Uterus (tissue), 3 donors: ENCODE measurements at regions not wholly inside any gene's neighbourhood (a gene's known extent, or its start where the extent isn't known, plus 50 kb on each side); places are given as distances from the start of the nearest gene placed in this dataset.

Source experiments
- DNase-seq, 2 donors: peaks; one replicate each; pipeline ENCODE4 v3.0.0-alpha.2; 2019 to 2020
- H3K27ac ChIP-seq, 2 donors: fragments of 200-600 bp; sonication (generic); 1 replicate in 1 of 2; 2 replicates in 1 of 2; pipeline ENCODE4 v1.5.1; 2016 to 2018
- H3K27me3 ChIP-seq, 2 donors: fragments of 200-600 bp; sonication (generic); one replicate each; pipeline ENCODE4 v1.5.1; 2018 to 2019; ENCODE audit warnings: control low read depth in 1 of 2
- H3K36me3 ChIP-seq, 2 donors: fragments of 200-600 bp; sonication (generic); one replicate each; pipeline ENCODE4 v1.5.1; 2019; ENCODE audit warnings: control low read depth in 1 of 2
- H3K4me1 ChIP-seq, 2 donors: fragments of 200-600 bp; sonication (generic); one replicate each; pipeline ENCODE4 v1.5.1; 2018 to 2019; ENCODE audit warnings: control low read depth in 1 of 2
- H3K4me3 ChIP-seq, 2 donors: fragments of 200-600 bp; sonication (generic); 1 replicate in 1 of 2; 2 replicates in 1 of 2; pipeline ENCODE4 v1.5.1; 2018 to 2019; ENCODE audit warnings: mild to moderate bottlenecking in 1 of 2
- H3K9me3 ChIP-seq, 2 donors: fragments of 200-600 bp; sonication (generic); one replicate each; pipeline ENCODE4 v1.5.1; 2019; ENCODE audit warnings: control low read depth in 1 of 2
- CTCF ChIP-seq, 4 experiments: fragments of 200-600 bp in 2 of 4; fragments of 450-650 bp in 2 of 4; sonication (generic) in 2 of 4; IDR thresholded peaks; one replicate each; pipeline ENCODE4 v1.5.1; 2016 to 2019; ENCODE audit warnings: antibody characterized with exemption in 4 of 4, mild to moderate bottlenecking in 2 of 4, moderate library complexity in 1 of 4
- POLR2A ChIP-seq, 2 donors: fragments of 450-650 bp; IDR thresholded peaks; one replicate each; pipeline ENCODE4 v1.6.1; 2016; ENCODE audit warnings: antibody characterized with exemption in 2 of 2, mild to moderate bottlenecking in 1 of 2, moderate library complexity in 1 of 2
- intact Hi-C: fragments of 100-400 bp; cut with DNase I; formaldehyde crosslinking; loops from one replicate; pipeline ENCODE4 v1.15.1; 2023; ENCODE audit warnings: low total_unique reads
- donor health status: DM: yes; HTN: yes; CAD: no.

- no peaks in the 10 kb centered on the region for H3K9me3 ChIP-seq
- no peaks in the 10 kb centered on the region for H3K27me3 ChIP-seq
- no peaks in the 10 kb centered on the region for H3K36me3 ChIP-seq
- intact Hi-C loops, result no loop called here
- H3K27ac ChIP-seq, result no peak overlapping the region
- DNase-seq, result no peak
- no peaks in the 10 kb centered on the region for H3K4me1 ChIP-seq
- TF ChIP-seq POLR2A (IDR thresholded peaks at IDR 0.05), result no peak
- no peak overlapping the region for H3K4me3 ChIP-seq
Measured at GRCh38 chr4:124863040-124863545, 150.6 kb upstream of the ANKRD50 start.

GRCh38 chr4:124862261-124862660 is 149.7 kb upstream of the ANKRD50 start:
- Histone ChIP-seq H3K27ac (no peak overlapping the region), H3K27me3 (no peaks in the 10 kb centered on the region), H3K36me3 (no peaks in the 10 kb centered on the region), H3K9me3 (no peaks in the 10 kb centered on the region), H3K4me3 (no peak overlapping the region), H3K4me1 (no peaks in the 10 kb centered on the region)
- intact Hi-C loops, result no loop called here
- DNase-seq, result no peak
- TF ChIP-seq CTCF (IDR thresholded peaks at IDR 0.05) (no peak), POLR2A (IDR thresholded peaks at IDR 0.05) (no peak)

GRCh38 chr4:124861761-124862160 is 149.2 kb upstream of the ANKRD50 start:
- no peak for DNase-seq
- TF ChIP-seq POLR2A (IDR thresholded peaks at IDR 0.05) (no peak), CTCF (IDR thresholded peaks at IDR 0.05) (no peak)
- Histone ChIP-seq H3K36me3 (no peaks in the 10 kb centered on the region), H3K27me3 (no peaks in the 10 kb centered on the region), H3K4me1 (no peaks in the 10 kb centered on the region), H3K9me3 (no peaks in the 10 kb centered on the region), H3K4me3 (no peak overlapping the region), H3K27ac (no peak overlapping the region)
- intact Hi-C loops, result no loop called here

- no peaks in the 10 kb centered on the region for H3K4me1 ChIP-seq
- H3K27me3 ChIP-seq, result no peaks in the 10 kb centered on the region
- TF ChIP-seq CTCF (IDR thresholded peaks at IDR 0.05), result no peak
- no peak for TF ChIP-seq POLR2A (IDR thresholded peaks at IDR 0.05)
- no peak overlapping the region for H3K4me3 ChIP-seq
- no peaks in the 10 kb centered on the region for H3K36me3 ChIP-seq
- no peak for DNase-seq
- no peak overlapping the region for H3K27ac ChIP-seq
- intact Hi-C loops, result no loop called here
- no peaks in the 10 kb centered on the region for H3K9me3 ChIP-seq
Measured at GRCh38 chr4:124854968-124855367, 142.4 kb upstream of the ANKRD50 start.

- Histone ChIP-seq H3K4me1 (no peaks in the 10 kb centered on the region), H3K4me3 (no peak overlapping the region), H3K27ac (no peak overlapping the region), H3K9me3 (no peaks in the 10 kb centered on the region), H3K36me3 (no peaks in the 10 kb centered on the region), H3K27me3 (no peaks in the 10 kb centered on the region)
- TF ChIP-seq POLR2A (IDR thresholded peaks at IDR 0.05) (no peak), CTCF (IDR thresholded peaks at IDR 0.05) (no peak)
- DNase-seq, result no peak
- intact Hi-C loops, result no loop called here
Measured at GRCh38 chr4:124851741-124852140, 139.2 kb upstream of the ANKRD50 start.

GRCh38 chr4:124846306-124846705 is 133.8 kb upstream of the ANKRD50 start:
- Histone ChIP-seq H3K36me3 (no peaks in the 10 kb centered on the region), H3K4me1 (no peaks in the 10 kb centered on the region), H3K9me3 (no peaks in the 10 kb centered on the region), H3K27me3 (no peaks in the 10 kb centered on the region), H3K4me3 (no peak overlapping the region), H3K27ac (no peak overlapping the region)
- TF ChIP-seq POLR2A (IDR thresholded peaks at IDR 0.05) (no peak), CTCF (IDR thresholded peaks at IDR 0.05) (no peak)
- intact Hi-C loops, result no loop called here
- no peak for DNase-seq
